WERI-Rb-1 (cell line): ENCODE measurements at regions not wholly inside any gene's neighbourhood (a gene's known extent, or its start where the extent isn't known, plus 50 kb on each side); places are given as distances from the start of the nearest gene placed in this dataset.

Experiments
- DNase-seq: peaks from one replicate; pipeline ENCODE4 v3.0.0-alpha.2; 2020
- H3K27ac ChIP-seq: fragments of 250-450 bp; sonication (Bioruptor Pico); 2 replicates; pipeline ENCODE4 v1.5.1; 2020; ENCODE audit warnings: mild to moderate bottlenecking, moderate library complexity
- H3K27me3 ChIP-seq: fragments of 250-450 bp; sonication (Bioruptor Pico); 2 replicates; pipeline ENCODE4 v1.5.1; 2021; ENCODE audit warnings: mild to moderate bottlenecking, low read depth, moderate library complexity; ENCODE audit not compliant: insufficient read depth, severe bottlenecking
- H3K36me3 ChIP-seq: fragments of 250-450 bp; sonication (Bioruptor Pico); 2 replicates; pipeline ENCODE4 v1.5.1; 2020; ENCODE audit warnings: mild to moderate bottlenecking, moderate library complexity
- H3K4me3 ChIP-seq: 2 replicates; pipeline ENCODE4 v1.5.1; 2011; ENCODE audit warnings: low read depth, mild to moderate bottlenecking, control low read depth, low read length
- H3K9me3 ChIP-seq: fragments of 250-450 bp; sonication (Bioruptor Pico); 2 replicates; pipeline ENCODE4 v1.5.1; 2021; ENCODE audit warnings: mild to moderate bottlenecking, moderate library complexity; ENCODE audit not compliant: severe bottlenecking
- TF ChIP-seq, protein P1 (sequence below): IDR thresholded peaks from 2 replicates; pipeline ENCODE4 v1.5.1; 2011; ENCODE audit warnings: low read depth, mild to moderate bottlenecking, control low read depth, inconsistent platforms, low read length

DNA sequence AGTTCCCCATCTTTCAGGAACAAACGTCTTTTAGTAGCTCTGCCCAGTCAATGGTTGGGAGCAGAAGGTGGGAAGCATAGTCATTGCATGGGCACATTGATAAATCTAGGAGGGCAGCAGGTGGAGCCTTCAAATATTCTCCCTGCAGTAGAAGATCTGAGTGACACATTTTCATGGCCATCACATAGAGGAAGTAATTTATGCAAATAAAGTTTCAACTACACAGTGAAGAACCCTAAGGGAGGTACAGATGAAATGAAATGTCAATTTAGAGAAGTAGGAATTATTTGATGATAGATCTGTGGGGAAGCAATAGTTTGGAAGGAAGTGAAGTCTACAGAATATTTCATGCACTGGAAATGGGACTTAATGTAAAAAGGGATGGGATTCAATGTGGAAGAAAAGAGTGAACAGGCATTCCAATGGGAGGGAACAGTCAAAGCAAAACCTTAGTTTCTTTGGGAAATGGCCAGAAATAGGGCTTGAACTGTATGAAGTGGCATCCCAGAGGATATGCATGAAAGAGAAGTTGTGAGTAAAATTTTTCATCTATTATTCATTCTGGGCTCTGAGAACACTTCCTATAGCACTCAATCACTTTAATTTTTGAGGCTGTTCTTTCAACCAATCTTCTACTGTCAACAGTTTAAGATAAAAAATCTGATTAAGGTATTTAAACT is 256.2 kb upstream of the LUZP2 start:
- no peaks in the 10 kb centered on the region for H3K36me3 ChIP-seq
- H3K9me3 ChIP-seq = no peaks in the 10 kb centered on the region
- no peak for DNase-seq
- TF ChIP-seq, protein P1, sequence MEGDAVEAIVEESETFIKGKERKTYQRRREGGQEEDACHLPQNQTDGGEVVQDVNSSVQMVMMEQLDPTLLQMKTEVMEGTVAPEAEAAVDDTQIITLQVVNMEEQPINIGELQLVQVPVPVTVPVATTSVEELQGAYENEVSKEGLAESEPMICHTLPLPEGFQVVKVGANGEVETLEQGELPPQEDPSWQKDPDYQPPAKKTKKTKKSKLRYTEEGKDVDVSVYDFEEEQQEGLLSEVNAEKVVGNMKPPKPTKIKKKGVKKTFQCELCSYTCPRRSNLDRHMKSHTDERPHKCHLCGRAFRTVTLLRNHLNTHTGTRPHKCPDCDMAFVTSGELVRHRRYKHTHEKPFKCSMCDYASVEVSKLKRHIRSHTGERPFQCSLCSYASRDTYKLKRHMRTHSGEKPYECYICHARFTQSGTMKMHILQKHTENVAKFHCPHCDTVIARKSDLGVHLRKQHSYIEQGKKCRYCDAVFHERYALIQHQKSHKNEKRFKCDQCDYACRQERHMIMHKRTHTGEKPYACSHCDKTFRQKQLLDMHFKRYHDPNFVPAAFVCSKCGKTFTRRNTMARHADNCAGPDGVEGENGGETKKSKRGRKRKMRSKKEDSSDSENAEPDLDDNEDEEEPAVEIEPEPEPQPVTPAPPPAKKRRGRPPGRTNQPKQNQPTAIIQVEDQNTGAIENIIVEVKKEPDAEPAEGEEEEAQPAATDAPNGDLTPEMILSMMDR = no peak
- no peaks in the 10 kb centered on the region for H3K27me3 ChIP-seq
- no peak overlapping the region for H3K4me3 ChIP-seq
- no peak overlapping the region for H3K27ac ChIP-seq

DNA sequence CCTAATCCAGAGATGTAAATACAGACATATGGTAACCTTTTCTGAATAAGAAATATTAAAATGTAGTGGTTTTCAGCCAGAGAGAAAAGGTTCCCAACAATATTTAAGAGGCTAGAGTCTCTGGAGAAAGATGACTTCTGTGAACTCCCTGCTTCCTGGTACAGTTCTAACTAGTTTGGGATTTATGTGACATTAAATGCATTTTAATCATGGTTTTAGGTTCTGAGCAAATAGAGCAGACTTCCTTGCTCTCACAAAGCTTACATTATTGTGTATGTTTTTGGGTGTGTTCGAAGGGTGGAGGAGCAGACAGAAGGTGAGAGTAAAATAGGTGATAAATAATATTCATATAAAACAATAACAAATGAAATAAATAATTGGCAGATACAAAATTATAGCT is 250.1 kb upstream of the LUZP2 start:
- TF ChIP-seq, protein P1 = no peak
- Histone ChIP-seq H3K4me3 (no peak overlapping the region), H3K9me3 (no peaks in the 10 kb centered on the region), H3K27ac (no peak overlapping the region), H3K27me3 (no peaks in the 10 kb centered on the region), H3K36me3 (no peaks in the 10 kb centered on the region)
- no peak for DNase-seq

DNA sequence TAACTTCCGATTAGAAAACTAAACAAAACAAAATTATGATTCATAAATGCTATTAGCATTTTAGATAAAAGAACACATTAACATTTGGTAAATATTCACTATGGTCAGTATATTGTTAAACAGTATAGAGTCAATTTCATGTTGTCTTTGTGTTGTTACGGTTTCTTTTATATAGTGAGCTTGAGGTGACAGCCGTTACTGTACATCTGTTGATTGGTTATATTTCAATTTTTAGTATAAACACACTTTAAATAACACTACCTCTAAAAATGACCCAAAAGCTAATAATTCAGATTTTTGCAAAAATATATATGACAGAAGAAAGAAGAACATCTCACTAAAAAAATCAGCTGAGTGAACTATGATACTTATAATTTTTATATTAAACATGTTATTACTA is 249.0 kb upstream of the LUZP2 start:
- H3K4me3 ChIP-seq = no peak overlapping the region
- TF ChIP-seq, protein P1 = no peak
- H3K36me3 ChIP-seq = no peaks in the 10 kb centered on the region
- H3K9me3 ChIP-seq = no peaks in the 10 kb centered on the region
- no peak for DNase-seq
- no peak overlapping the region for H3K27ac ChIP-seq
- H3K27me3 ChIP-seq = no peaks in the 10 kb centered on the region

DNA sequence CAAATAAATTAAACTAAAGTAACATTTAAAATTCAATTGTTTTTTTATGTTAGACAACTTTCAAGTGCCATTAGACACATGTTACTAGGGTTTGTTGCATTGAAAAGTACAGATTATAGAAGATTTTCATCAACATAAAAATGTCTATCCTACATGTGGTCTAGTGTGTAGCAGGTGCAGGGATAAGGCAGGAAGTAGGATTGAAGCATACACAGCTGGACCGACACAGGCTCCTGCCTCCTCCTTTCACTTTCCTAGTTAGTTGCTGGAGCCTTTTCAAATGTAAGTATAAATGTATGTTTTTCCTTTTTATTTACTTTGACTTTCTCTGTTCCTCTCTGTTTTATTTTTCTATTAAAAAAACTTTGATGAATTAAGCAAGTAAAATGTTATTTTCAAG is 246.9 kb upstream of the LUZP2 start:
- Histone ChIP-seq H3K27ac (no peak overlapping the region), H3K9me3 (no peaks in the 10 kb centered on the region), H3K4me3 (no peak overlapping the region), H3K27me3 (no peaks in the 10 kb centered on the region), H3K36me3 (no peaks in the 10 kb centered on the region)
- DNase-seq = no peak
- TF ChIP-seq, protein P1 = no peak

DNA sequence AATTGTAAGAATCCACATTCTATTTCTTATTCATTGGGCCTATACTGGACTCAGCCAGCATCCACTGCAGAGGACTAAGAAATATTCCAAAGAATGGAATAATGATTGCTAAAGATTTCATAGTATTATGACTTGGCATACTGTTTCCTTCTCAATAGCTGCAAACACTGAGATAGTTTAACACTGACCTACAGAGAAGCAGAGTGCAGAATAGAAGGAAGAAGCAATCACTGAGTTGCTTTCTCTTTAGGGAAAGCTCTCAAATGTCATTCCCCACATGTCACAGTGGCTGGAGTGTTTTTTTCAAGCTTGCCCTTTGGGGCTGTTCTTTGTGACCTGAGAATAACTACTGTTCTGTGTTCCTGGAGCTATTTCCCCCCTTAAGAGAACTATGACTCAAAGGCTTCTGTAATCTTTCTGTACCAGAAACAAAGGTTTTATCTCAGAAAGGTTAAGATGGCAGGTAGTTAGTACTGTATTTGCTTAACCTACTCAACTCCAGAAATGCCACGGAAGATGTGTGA is 243.6 kb upstream of the LUZP2 start:
- Histone ChIP-seq H3K4me3 (no peak overlapping the region), H3K27ac (no peak overlapping the region), H3K27me3 (no peaks in the 10 kb centered on the region), H3K9me3 (no peaks in the 10 kb centered on the region), H3K36me3 (no peaks in the 10 kb centered on the region)
- TF ChIP-seq, protein P1 = no peak
- DNase-seq = no peak

DNA sequence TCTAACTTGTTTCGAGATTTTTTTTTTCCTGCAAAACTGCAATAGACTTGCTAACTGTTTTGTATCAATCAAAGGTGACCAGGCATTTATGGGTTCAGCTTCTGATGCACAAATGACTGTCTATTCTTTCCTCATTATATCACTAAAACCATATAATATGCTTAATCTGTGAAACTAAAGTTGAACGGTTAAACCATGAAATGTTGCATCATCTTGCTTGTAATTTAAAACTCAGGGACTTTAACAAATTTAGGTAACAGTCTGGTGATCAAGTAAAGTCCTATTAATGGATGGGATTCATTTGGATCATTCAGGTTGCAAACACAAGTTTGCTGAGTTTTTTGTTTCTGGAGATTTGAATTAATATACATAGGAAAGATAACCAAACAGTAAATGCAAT is 232.0 kb upstream of the LUZP2 start:
- Histone ChIP-seq H3K27ac (no peak overlapping the region), H3K27me3 (no peaks in the 10 kb centered on the region), H3K36me3 (no peaks in the 10 kb centered on the region), H3K9me3 (no peaks in the 10 kb centered on the region), H3K4me3 (no peak overlapping the region)
- TF ChIP-seq, protein P1 = no peak
- DNase-seq = no peak
